WERI-Rb-1 (cell line): ENCODE measurements at regions not wholly inside any gene's neighbourhood (a gene's known extent, or its start where the extent isn't known, plus 50 kb on each side); places are given as distances from the start of the nearest gene placed in this dataset.

Experiments
- DNase-seq: peaks from one replicate; pipeline ENCODE4 v3.0.0-alpha.2; 2020
- H3K27ac ChIP-seq: fragments of 250-450 bp; sonication (Bioruptor Pico); 2 replicates; pipeline ENCODE4 v1.5.1; 2020; ENCODE audit warnings: mild to moderate bottlenecking, moderate library complexity
- H3K27me3 ChIP-seq: fragments of 250-450 bp; sonication (Bioruptor Pico); 2 replicates; pipeline ENCODE4 v1.5.1; 2021; ENCODE audit warnings: mild to moderate bottlenecking, low read depth, moderate library complexity; ENCODE audit not compliant: insufficient read depth, severe bottlenecking
- H3K36me3 ChIP-seq: fragments of 250-450 bp; sonication (Bioruptor Pico); 2 replicates; pipeline ENCODE4 v1.5.1; 2020; ENCODE audit warnings: mild to moderate bottlenecking, moderate library complexity
- H3K4me3 ChIP-seq: 2 replicates; pipeline ENCODE4 v1.5.1; 2011; ENCODE audit warnings: low read depth, mild to moderate bottlenecking, control low read depth, low read length
- H3K9me3 ChIP-seq: fragments of 250-450 bp; sonication (Bioruptor Pico); 2 replicates; pipeline ENCODE4 v1.5.1; 2021; ENCODE audit warnings: mild to moderate bottlenecking, moderate library complexity; ENCODE audit not compliant: severe bottlenecking
- TF ChIP-seq, protein P1 (sequence below): IDR thresholded peaks from 2 replicates; pipeline ENCODE4 v1.5.1; 2011; ENCODE audit warnings: low read depth, mild to moderate bottlenecking, control low read depth, inconsistent platforms, low read length

DNA sequence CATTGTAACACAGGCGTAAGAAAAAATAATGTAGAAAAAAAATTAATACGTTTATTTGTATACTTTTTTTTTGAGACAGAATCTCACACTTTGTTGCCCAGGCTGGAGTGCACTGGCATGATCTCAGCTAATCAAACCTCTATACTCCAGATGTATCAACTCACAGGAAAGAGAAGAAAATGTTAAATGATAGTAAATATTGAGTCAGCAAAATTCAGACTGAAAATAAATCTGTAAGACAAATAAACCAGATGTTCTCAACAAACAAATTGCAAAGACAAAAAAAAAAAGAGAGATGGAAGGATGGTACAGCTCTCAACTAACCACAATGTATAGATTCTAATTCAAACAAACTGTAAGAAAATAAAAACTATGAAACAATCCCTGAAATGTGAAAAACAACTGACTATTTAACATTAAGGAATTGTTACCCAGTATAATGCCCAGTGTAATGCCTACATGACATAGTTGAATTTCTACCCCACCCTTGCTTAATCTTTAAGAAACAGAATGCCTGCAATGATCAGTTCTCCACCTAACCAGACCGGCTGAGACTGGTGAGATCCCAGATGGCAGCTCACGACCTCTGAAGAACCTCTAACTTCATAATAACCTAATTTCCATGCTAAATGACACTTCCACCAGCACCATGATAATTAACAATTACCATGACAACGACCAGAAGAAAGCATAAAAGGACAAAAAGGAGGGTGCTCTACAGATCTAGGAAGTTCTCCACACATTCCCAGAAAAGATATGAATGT lies 272.0 kb upstream of the GNAI1 start:
- no peaks in the 10 kb centered on the region for H3K36me3 ChIP-seq

DNA sequence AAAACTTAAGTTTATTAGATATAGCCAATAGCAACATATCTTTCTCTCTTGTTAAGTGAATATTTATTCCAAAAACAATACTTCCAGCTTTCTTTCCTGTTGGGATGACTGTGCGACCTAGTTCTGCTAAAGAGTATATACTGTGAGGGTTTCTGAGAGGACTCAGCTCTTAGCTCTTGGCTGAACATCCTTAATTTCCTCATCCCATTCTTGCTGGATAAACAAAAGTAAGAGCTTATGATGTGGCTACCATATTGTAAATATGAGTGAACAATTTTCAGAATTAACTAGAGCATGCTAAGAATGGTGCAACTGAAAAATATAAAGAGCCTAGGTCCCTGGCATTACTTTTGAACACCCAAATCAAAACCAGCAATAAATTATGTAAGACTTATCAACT lies 279.5 kb upstream of the GNAI1 start:
- H3K27me3 ChIP-seq, result no peaks in the 10 kb centered on the region
- TF ChIP-seq, protein P1, sequence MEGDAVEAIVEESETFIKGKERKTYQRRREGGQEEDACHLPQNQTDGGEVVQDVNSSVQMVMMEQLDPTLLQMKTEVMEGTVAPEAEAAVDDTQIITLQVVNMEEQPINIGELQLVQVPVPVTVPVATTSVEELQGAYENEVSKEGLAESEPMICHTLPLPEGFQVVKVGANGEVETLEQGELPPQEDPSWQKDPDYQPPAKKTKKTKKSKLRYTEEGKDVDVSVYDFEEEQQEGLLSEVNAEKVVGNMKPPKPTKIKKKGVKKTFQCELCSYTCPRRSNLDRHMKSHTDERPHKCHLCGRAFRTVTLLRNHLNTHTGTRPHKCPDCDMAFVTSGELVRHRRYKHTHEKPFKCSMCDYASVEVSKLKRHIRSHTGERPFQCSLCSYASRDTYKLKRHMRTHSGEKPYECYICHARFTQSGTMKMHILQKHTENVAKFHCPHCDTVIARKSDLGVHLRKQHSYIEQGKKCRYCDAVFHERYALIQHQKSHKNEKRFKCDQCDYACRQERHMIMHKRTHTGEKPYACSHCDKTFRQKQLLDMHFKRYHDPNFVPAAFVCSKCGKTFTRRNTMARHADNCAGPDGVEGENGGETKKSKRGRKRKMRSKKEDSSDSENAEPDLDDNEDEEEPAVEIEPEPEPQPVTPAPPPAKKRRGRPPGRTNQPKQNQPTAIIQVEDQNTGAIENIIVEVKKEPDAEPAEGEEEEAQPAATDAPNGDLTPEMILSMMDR, result no peak
- DNase-seq, result no peak
- no peak overlapping the region for H3K4me3 ChIP-seq
- H3K9me3 ChIP-seq, result no peaks in the 10 kb centered on the region
- H3K36me3 ChIP-seq, result no peaks in the 10 kb centered on the region
- H3K27ac ChIP-seq, result no peak overlapping the region

More for the DNA sequence above, 272.0 kb upstream of the GNAI1 start:
- no peak for DNase-seq
- TF ChIP-seq, protein P1, result no peak
- Histone ChIP-seq H3K27ac (no peak overlapping the region), H3K9me3 (no peaks in the 10 kb centered on the region), H3K4me3 (no peak overlapping the region), H3K27me3 (no peaks in the 10 kb centered on the region)

DNA sequence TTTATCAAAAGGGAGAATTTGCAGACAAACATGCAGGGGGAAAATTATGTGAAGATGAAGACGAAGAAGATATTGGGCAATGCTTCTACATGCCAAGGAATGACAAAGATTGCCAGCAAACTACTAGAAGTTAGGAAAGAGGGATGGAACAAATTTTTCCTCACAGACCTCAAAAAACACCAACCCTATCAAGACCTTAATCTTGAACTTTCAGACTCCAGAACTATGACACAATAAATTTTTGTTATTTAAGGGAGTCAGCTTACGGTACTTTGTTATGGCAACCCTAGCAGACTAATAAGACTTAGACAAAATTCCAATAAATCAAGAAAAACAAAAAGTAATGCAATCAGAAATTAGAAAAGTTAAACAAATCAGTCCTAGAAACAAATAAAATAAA lies 280.0 kb upstream of the GNAI1 start:
- no peak for DNase-seq
- TF ChIP-seq, protein P1, result no peak
- H3K27me3 ChIP-seq, result no peaks in the 10 kb centered on the region
- no peak overlapping the region for H3K27ac ChIP-seq
- H3K4me3 ChIP-seq, result no peak overlapping the region
- H3K36me3 ChIP-seq, result no peaks in the 10 kb centered on the region
- no peaks in the 10 kb centered on the region for H3K9me3 ChIP-seq

DNA sequence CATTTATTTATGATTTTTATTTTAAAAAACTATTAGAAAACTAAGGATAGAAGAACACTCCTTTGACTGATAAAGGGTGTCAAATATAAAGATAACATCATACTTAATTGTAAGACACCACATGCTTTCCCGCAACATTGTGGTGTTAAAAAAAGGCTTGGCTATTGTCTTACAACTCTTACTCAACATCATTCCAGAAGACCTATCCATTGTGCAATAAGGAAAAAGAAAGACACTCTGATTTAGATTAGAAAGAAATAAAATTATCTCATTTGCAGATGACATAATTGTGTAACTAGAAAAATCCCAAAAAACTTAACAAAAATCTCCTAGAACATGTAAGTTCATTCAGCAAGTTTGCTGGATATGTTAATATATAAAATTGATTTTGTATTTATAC lies 296.7 kb upstream of the GNAI1 start:
- TF ChIP-seq, protein P1, result no peak
- no peaks in the 10 kb centered on the region for H3K36me3 ChIP-seq
- H3K27me3 ChIP-seq, result no peaks in the 10 kb centered on the region
- H3K27ac ChIP-seq, result no peak overlapping the region
- H3K9me3 ChIP-seq, result no peaks in the 10 kb centered on the region
- H3K4me3 ChIP-seq, result no peak overlapping the region
- DNase-seq, result no peak

DNA sequence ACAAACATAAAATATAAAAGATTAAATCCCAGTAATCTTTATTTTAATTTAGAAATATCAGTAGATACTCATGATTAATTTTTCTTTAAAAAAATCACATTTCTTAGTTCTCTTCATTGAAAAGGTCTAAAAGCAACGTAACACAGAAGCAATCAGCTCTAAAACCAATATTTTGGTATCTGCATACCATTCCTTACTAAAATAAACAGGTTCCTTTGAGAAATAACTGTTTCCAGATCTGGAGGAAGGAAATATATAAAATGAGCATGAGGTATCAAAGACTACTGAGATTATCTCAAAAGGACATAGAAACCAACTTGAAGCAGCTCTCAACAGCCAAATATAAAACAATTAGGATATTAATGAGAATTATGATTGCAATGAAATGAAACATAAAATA lies 301.0 kb upstream of the GNAI1 start:
- Histone ChIP-seq H3K27ac (no peak overlapping the region), H3K27me3 (no peaks in the 10 kb centered on the region), H3K9me3 (no peaks in the 10 kb centered on the region), H3K4me3 (no peak overlapping the region), H3K36me3 (no peaks in the 10 kb centered on the region)
- TF ChIP-seq, protein P1, result no peak
- no peak for DNase-seq

DNA sequence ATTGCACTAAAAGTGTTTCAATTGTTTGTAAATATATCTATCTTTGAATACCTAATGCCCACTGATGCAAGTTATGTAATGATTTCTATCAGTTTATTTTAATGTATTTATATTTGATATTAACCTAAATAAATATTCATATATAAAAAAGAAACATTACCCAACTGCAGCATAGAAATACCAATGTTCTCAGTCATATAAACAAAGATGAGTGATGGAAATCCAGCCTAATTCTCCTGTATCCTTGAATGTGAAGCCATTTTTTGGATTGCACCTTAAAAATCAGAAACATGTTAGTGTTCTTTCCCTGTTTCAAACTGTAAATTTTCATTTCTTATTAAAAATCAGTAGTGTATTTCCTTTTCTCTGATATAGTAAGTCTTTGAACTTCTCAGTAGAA lies 305.8 kb upstream of the GNAI1 start:
- Histone ChIP-seq H3K4me3 (no peak overlapping the region), H3K36me3 (no peaks in the 10 kb centered on the region), H3K27ac (no peak overlapping the region), H3K27me3 (no peaks in the 10 kb centered on the region), H3K9me3 (no peaks in the 10 kb centered on the region)
- TF ChIP-seq, protein P1, result no peak
- DNase-seq, result no peak
